ENCODE measurements at regions not wholly inside any gene's neighbourhood (a gene's known extent, or its start where the extent isn't known, plus 50 kb on each side); places are given as distances from the start of the nearest gene placed in this dataset.

DNA sequence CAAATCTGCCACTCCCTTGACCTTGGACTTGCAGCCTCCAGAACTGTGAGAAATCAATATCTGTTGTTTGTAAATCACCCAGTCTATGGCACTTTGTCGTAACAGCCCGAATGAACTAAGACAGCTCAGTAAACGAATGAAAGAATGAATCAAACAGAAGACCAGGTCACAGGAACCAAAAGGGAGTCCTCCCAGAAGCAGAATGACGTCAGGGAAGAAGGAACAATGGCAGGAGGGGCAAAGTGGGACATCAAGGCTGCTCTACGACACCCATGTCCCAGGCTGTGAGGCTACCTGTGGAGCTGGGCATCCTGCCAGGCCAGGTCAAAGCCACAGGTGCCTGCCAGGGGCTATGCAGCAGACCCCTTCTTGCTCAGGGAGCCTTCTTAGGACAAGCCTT, 267.2 kb upstream of the PFKP start:
- H3K27ac ChIP-seq (ENCODE audit: insufficient read depth, low read length), result no peak overlapping the region
- H4K91ac ChIP-seq (ENCODE audit: insufficient read depth, low read depth, low read length), result no peak overlapping the region
- peaks cover 14% of the 10 kb centered on the region for H3K9me3 ChIP-seq (ENCODE audit: control insufficient read depth, insufficient read depth, low read length)
- H3K23ac ChIP-seq (ENCODE audit: low read depth, low read length), result no peak overlapping the region
- no peak for ATAC-seq (ENCODE audit: low read depth)
- no peak overlapping the region for H2BK120ac ChIP-seq (ENCODE audit: low read depth, low read length)
- H3K4me1 ChIP-seq (ENCODE audit: control insufficient read depth, insufficient read depth, low read length), result no peaks in the 10 kb centered on the region
- H4K8ac ChIP-seq (ENCODE audit: low read depth in 2 of 2, low read length in 2 of 2), result no peak overlapping the region
- H2BK15ac ChIP-seq (ENCODE audit: low read depth, low read length), result no peak overlapping the region
- H2AK5ac ChIP-seq (ENCODE audit: low read depth, low read length), result no peak overlapping the region
- 69% methylated on average over 2 of the region's 5 CpGs; no CpG with 5 or more reads in 1 of the 2 experiments for WGBS, 2 experiments (ENCODE audit: extremely low coverage in 2 of 2, insufficient read length in 1 of 2)
- H4K5ac ChIP-seq (ENCODE audit: low read depth, low read length), result no peak overlapping the region
- no peaks in the 10 kb centered on the region for H3K79me1 ChIP-seq (ENCODE audit: low read depth in 1 of 2, low read length in 2 of 2)
- no peak overlapping the region for H2BK20ac ChIP-seq (ENCODE audit: low read depth, low read length)
- dilution Hi-C loops (cut with HindIII; ENCODE audit: low sequenced_read_pairs, unreplicated experiment) (no loop called here), intact Hi-C loops (cut with micrococcal nuclease) (no loop called here), in situ Hi-C loops (cut with MboI; ENCODE audit: low sequenced_read_pairs) (no loop called here)
- H3K27me3 ChIP-seq (ENCODE audit: control insufficient read depth, insufficient read depth, low read length), result no peaks in the 10 kb centered on the region
- no peak overlapping the region for H3K14ac ChIP-seq (replicated peaks; ENCODE audit: low read depth, low read length)
- no peaks in the 10 kb centered on the region for H4K20me1 ChIP-seq (ENCODE audit: insufficient read depth, low read length)
- no TSS peak for BruUV-seq (replicated peaks)
- no peak overlapping the region for H2AFZ ChIP-seq (replicated peaks; ENCODE audit: low read length, poor library complexity)
- H3K4me3 ChIP-seq (ENCODE audit: insufficient read depth, low read depth, low read length), result no peak overlapping the region
- no peak overlapping the region for H3K18ac ChIP-seq (ENCODE audit: low read depth, low read length)
- H3K9me1 ChIP-seq (ENCODE audit: insufficient read depth, low read length), result no peaks in the 10 kb centered on the region
- ChIA-PET CTCF (no interaction called here), POLR2A (ENCODE audit: unreplicated experiment) (no interaction called here)
- DNase-seq, result no peak
- H3K9ac ChIP-seq (ENCODE audit: low read depth, low read length), result no peak overlapping the region
- no peak overlapping the region for H3K4me2 ChIP-seq (ENCODE audit: low read depth, low read length)
- H2BK5ac ChIP-seq (ENCODE audit: low read depth, low read length, poor library complexity, severe bottlenecking), result no peak overlapping the region
- TF ChIP-seq NFE2L2 (IDR thresholded peaks at IDR 0.05; ENCODE audit: low read depth, low read length) (no peak), RAD21 (IDR thresholded peaks at IDR 0.05; ENCODE audit: low read length) (no peak), CEBPB (IDR thresholded peaks at IDR 0.05; ENCODE audit: low read depth, low read length) (no peak), SMC3 (IDR thresholded peaks at IDR 0.05; ENCODE audit: low read depth, low read length) (no peak)
- H2AK9ac ChIP-seq (replicated peaks; ENCODE audit: low read depth, low read length, poor library complexity), result no peak overlapping the region
- H3K56ac ChIP-seq (ENCODE audit: extremely low read depth, insufficient read depth, low read length), result no peak overlapping the region
- H3K36me3 ChIP-seq (ENCODE audit: control insufficient read depth, insufficient read depth, low read length), result no peaks in the 10 kb centered on the region
- H3K4ac ChIP-seq (ENCODE audit: low read depth, low read length), result no peak overlapping the region
